Neural progenitor cell (in vitro differentiated cells): ENCODE measurements at regions not wholly inside any gene's neighbourhood (a gene's known extent, or its start where the extent isn't known, plus 50 kb on each side); places are given as distances from the start of the nearest gene placed in this dataset.

Source experiments
- DNase-seq: peaks from one replicate; pipeline ENCODE4 v3.0.0-alpha.2; 2016; ENCODE audit warnings: low spot score
- H2AFZ ChIP-seq: fragments of 200-600 bp; sonication (generic); replicated peaks from 2 replicates; pipeline ENCODE4 v1.6.1; 2016; ENCODE audit warnings: antibody characterized with exemption
- H3F3A ChIP-seq: fragments of 200-600 bp; sonication (generic); 2 replicates; pipeline ENCODE4 v1.6.1; 2016; ENCODE audit warnings: antibody characterized with exemption, low read depth
- H3K27ac ChIP-seq: fragments of 200-600 bp; sonication (generic); 2 replicates; pipeline ENCODE4 v1.5.1; 2016; ENCODE audit warnings: mild to moderate bottlenecking
- H3K27me3 ChIP-seq: fragments of 200-600 bp; sonication (generic); 2 replicates; pipeline ENCODE4 v1.6.1; 2016; ENCODE audit warnings: mild to moderate bottlenecking, moderate library complexity
- H3K36me3 ChIP-seq: fragments of 200-600 bp; sonication (generic); 2 replicates; pipeline ENCODE4 v1.5.1; 2016
- H3K4me1 ChIP-seq: fragments of 200-600 bp; sonication (generic); 2 replicates; pipeline ENCODE4 v1.6.1; 2016; ENCODE audit warnings: mixed run types
- H3K4me2 ChIP-seq: fragments of 200-600 bp; sonication (generic); 2 replicates; pipeline ENCODE4 v1.6.1; 2016
- H3K4me3 ChIP-seq: fragments of 200-600 bp; sonication (generic); 2 replicates; pipeline ENCODE4 v1.5.1; 2016
- H3K79me2 ChIP-seq: fragments of 200-600 bp; sonication (generic); 2 replicates; pipeline ENCODE4 v1.6.1; 2016; ENCODE audit warnings: low read depth
- H3K9ac ChIP-seq: fragments of 200-600 bp; sonication (generic); 2 replicates; pipeline ENCODE4 v1.6.1; 2016
- H3K9me3 ChIP-seq: fragments of 200-600 bp; sonication (generic); 2 replicates; pipeline ENCODE4 v1.5.1; 2016; ENCODE audit warnings: low read depth
- H4K20me1 ChIP-seq: fragments of 200-600 bp; sonication (generic); 2 replicates; pipeline ENCODE4 v1.6.1; 2016; ENCODE audit warnings: low read depth
- H3K27ac Mint-ChIP-seq: 3 replicates; pipeline ENCODE4 v1.8.0; 2021; ENCODE audit warnings: mixed read lengths
- H3K27me3 Mint-ChIP-seq: 2 replicates; pipeline ENCODE4 v1.8.0; 2022; ENCODE audit warnings: low read depth, mild to moderate bottlenecking, inconsistent platforms, moderate library complexity, mixed read lengths; ENCODE audit not compliant: insufficient read depth
- H3K36me3 Mint-ChIP-seq: 3 replicates; pipeline ENCODE4 v1.8.0; 2021; ENCODE audit warnings: mixed read lengths
- H3K4me1 Mint-ChIP-seq: 3 replicates; pipeline ENCODE4 v1.8.0; 2021; ENCODE audit warnings: mixed read lengths
- H3K4me3 Mint-ChIP-seq: 3 replicates; pipeline ENCODE4 v1.8.0; 2021; ENCODE audit warnings: mild to moderate bottlenecking, moderate library complexity, mixed read lengths
- H3K9me3 Mint-ChIP-seq: 3 replicates; pipeline ENCODE4 v1.8.0; 2020; ENCODE audit warnings: mixed read lengths
- EZH2 ChIP-seq: fragments of 200-600 bp; sonication (generic); IDR thresholded peaks from 2 replicates; pipeline ENCODE4 v1.6.1; 2017; ENCODE audit warnings: antibody characterized with exemption, mild to moderate bottlenecking, moderate library complexity
- EZH2phosphoT487 ChIP-seq: fragments of 200-600 bp; sonication (generic); IDR thresholded peaks from 2 replicates; pipeline ENCODE4 v1.6.1; 2017; ENCODE audit warnings: antibody characterized with exemption
- TF ChIP-seq, protein P1 (sequence below): fragments of 200-600 bp; sonication (generic); IDR thresholded peaks from 2 replicates; pipeline ENCODE4 v1.5.1; 2017; ENCODE audit warnings: antibody characterized with exemption, mild to moderate bottlenecking

DNA sequence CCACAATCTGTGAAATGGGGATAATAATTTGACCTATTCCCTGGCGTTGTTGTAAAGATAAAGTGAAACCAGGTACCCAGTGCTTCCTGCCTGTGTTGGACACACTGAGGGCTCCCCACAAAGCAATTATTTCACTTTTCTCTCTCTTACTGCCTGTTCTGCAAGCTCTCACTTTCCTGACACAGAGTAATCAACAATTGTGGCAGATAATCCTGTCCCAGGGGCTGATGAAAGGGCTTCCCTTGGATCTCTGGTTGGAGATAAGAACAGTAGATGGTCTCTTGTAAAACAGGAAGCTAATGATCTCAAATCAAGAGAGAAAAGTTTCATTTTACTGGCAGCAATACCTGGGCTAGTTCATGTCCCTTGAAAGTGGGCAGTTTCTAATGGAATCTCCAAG is 190.4 kb upstream of the EPHA4 start:
- H3K79me2 ChIP-seq: no peaks in the 10 kb centered on the region
- Mint-ChIP-seq H3K4me1 (peaks cover 2% of the 10 kb centered on the region), H3K36me3 (no peaks in the 10 kb centered on the region), H3K4me3 (no peak overlapping the region), H3K9me3 (peaks cover 2% of the 10 kb centered on the region), H3K27ac (no peak overlapping the region), H3K27me3 (peaks cover 3% of the 10 kb centered on the region)
- H3K4me1 ChIP-seq: peaks cover 16% of the 10 kb centered on the region
- H3K4me3 ChIP-seq: no peak overlapping the region
- H3K27me3 ChIP-seq: no peaks in the 10 kb centered on the region
- no peaks in the 10 kb centered on the region for H3F3A ChIP-seq
- no peaks in the 10 kb centered on the region for H3K9me3 ChIP-seq
- no peak overlapping the region for H3K27ac ChIP-seq
- H4K20me1 ChIP-seq: no peaks in the 10 kb centered on the region
- H3K4me2 ChIP-seq: peak overlapping the region; percentile 19
- DNase-seq: peak; percentile 16
- H3K9ac ChIP-seq: no peak overlapping the region
- TF ChIP-seq EZH2phosphoT487: no peak
- peak overlapping the region; percentile 36 for H2AFZ ChIP-seq
- no peaks in the 10 kb centered on the region for H3K36me3 ChIP-seq

DNA sequence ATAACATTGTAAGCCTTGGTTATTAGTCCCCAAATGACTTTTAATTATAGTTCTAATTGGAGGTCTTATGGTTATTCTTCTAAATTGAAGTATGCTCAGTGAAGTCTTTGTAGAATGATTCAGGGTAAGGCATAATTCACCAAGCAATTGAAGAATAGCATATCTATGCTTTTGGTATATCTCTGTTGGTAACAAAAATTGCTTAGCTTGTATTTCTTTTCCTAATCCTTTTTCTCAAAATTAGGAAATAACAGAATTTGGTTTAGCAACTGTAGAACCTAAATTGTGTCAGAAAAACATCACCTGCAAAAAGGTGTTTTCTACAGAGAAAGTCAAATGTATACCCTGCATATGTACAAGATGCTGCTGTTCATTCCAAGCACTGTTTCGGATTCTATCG is 189.2 kb upstream of the EPHA4 start:
- no peak overlapping the region for H3K27ac ChIP-seq
- H3K27ac Mint-ChIP-seq: no peak overlapping the region

DNA sequence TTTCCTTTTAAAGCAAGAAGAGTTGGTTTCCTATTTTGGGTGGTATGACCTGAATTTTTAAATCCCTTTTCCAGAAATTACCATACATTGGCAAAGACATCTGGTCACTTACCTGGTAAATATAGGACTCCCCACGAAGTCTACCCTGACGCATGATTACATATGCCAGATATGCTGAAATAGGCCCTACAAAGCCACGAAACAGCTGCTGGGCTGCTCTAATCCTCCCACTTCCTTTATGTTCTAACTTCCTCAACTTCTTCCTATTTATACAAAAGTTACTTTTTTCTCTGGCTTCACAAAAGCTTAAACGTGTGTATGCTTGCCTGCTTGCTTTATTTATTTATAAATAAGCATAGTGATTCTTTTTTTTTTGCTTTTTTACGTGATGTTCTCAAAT is 186.0 kb upstream of the EPHA4 start:
- Histone ChIP-seq H3K4me3 (no peak overlapping the region), H2AFZ (no peak overlapping the region), H3K9ac (no peak overlapping the region), H3K4me1 (peaks cover 10% of the 10 kb centered on the region), H3K36me3 (no peaks in the 10 kb centered on the region), H4K20me1 (no peaks in the 10 kb centered on the region), H3K79me2 (no peaks in the 10 kb centered on the region), H3F3A (no peaks in the 10 kb centered on the region), H3K4me2 (no peak overlapping the region), H3K27ac (no peak overlapping the region), H3K9me3 (no peaks in the 10 kb centered on the region), H3K27me3 (no peaks in the 10 kb centered on the region)
- Mint-ChIP-seq H3K9me3 (no peaks in the 10 kb centered on the region), H3K27me3 (peaks cover 4% of the 10 kb centered on the region), H3K4me3 (no peak overlapping the region), H3K36me3 (no peaks in the 10 kb centered on the region), H3K4me1 (no peaks in the 10 kb centered on the region), H3K27ac (no peak overlapping the region)
- no peak for TF ChIP-seq EZH2
- TF ChIP-seq, protein P1, sequence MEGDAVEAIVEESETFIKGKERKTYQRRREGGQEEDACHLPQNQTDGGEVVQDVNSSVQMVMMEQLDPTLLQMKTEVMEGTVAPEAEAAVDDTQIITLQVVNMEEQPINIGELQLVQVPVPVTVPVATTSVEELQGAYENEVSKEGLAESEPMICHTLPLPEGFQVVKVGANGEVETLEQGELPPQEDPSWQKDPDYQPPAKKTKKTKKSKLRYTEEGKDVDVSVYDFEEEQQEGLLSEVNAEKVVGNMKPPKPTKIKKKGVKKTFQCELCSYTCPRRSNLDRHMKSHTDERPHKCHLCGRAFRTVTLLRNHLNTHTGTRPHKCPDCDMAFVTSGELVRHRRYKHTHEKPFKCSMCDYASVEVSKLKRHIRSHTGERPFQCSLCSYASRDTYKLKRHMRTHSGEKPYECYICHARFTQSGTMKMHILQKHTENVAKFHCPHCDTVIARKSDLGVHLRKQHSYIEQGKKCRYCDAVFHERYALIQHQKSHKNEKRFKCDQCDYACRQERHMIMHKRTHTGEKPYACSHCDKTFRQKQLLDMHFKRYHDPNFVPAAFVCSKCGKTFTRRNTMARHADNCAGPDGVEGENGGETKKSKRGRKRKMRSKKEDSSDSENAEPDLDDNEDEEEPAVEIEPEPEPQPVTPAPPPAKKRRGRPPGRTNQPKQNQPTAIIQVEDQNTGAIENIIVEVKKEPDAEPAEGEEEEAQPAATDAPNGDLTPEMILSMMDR: no peak
- no peak for TF ChIP-seq EZH2phosphoT487
- no peak for DNase-seq

More for the DNA sequence above, 189.2 kb upstream of the EPHA4 start:
- H3K36me3 ChIP-seq: no peaks in the 10 kb centered on the region
- Mint-ChIP-seq H3K36me3 (no peaks in the 10 kb centered on the region), H3K9me3 (peaks cover 2% of the 10 kb centered on the region), H3K4me3 (no peak overlapping the region), H3K27me3 (peaks cover 3% of the 10 kb centered on the region), H3K4me1 (no peaks in the 10 kb centered on the region)
- H3K4me1 ChIP-seq: peaks cover 12% of the 10 kb centered on the region
- H3K9me3 ChIP-seq: no peaks in the 10 kb centered on the region
- H4K20me1 ChIP-seq: no peaks in the 10 kb centered on the region
- TF ChIP-seq EZH2phosphoT487 (no peak), EZH2 (no peak)
- TF ChIP-seq, protein P1: no peak
- no peaks in the 10 kb centered on the region for H3K79me2 ChIP-seq
- H3F3A ChIP-seq: no peaks in the 10 kb centered on the region
- H3K9ac ChIP-seq: no peak overlapping the region
- no peak for DNase-seq
- no peaks in the 10 kb centered on the region for H3K27me3 ChIP-seq
- no peak overlapping the region for H2AFZ ChIP-seq
- H3K4me3 ChIP-seq: no peak overlapping the region
- H3K4me2 ChIP-seq: no peak overlapping the region

DNA sequence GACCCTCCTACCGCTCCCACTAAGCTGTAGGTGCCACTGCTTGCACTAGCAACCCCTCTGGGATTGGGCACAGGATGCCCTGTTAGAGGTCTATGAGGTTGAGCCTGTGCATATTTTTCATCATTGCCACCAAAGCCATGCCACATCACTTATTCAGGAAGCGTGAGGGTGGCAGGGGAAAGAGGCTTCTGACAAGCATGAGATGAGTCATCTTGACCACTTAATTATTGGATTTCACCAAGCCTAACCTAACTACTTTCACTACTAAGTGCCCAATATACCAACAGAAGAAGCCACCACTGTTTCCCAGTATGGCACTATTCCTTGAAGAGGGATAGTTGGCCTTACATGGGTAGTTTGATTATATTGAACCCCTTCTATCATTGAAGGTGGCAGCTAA is 181.3 kb upstream of the EPHA4 start:
- Histone ChIP-seq H3K4me3 (no peak overlapping the region), H4K20me1 (no peaks in the 10 kb centered on the region), H3K4me1 (no peaks in the 10 kb centered on the region), H3K9me3 (no peaks in the 10 kb centered on the region), H3K9ac (no peak overlapping the region), H3K27me3 (no peaks in the 10 kb centered on the region), H3K79me2 (no peaks in the 10 kb centered on the region), H3K4me2 (no peak overlapping the region), H3K27ac (no peak overlapping the region), H3F3A (no peaks in the 10 kb centered on the region), H2AFZ (no peak overlapping the region), H3K36me3 (no peaks in the 10 kb centered on the region)
- Mint-ChIP-seq H3K36me3 (no peaks in the 10 kb centered on the region), H3K4me1 (peaks cover 2% of the 10 kb centered on the region), H3K9me3 (no peaks in the 10 kb centered on the region), H3K27ac (no peak overlapping the region), H3K27me3 (peaks cover 2% of the 10 kb centered on the region), H3K4me3 (no peak overlapping the region)
- no peak for TF ChIP-seq EZH2
- TF ChIP-seq EZH2phosphoT487: no peak
- TF ChIP-seq, protein P1: no peak
- DNase-seq: no peak
